HL-60 (cell line): ENCODE measurements at regions not wholly inside any gene's neighbourhood (a gene's known extent, or its start where the extent isn't known, plus 50 kb on each side); places are given as distances from the start of the nearest gene placed in this dataset.

Source experiments
- CTCF ChIP-seq: IDR thresholded peaks from one replicate; pipeline ENCODE4 v1.5.1; 2011; ENCODE audit warnings: low read length, control low read depth, inconsistent platforms; ENCODE audit not compliant: insufficient read depth
- GABPA ChIP-seq: IDR thresholded peaks from 2 replicates; pipeline ENCODE4 v1.6.1; 2012; ENCODE audit warnings: low read depth
- POLR2AphosphoS5 ChIP-seq: IDR thresholded peaks from 2 replicates; pipeline ENCODE4 v1.6.1; 2012; ENCODE audit warnings: low read depth
- REST ChIP-seq: IDR thresholded peaks from 2 replicates; pipeline ENCODE4 v1.6.1; 2012; ENCODE audit warnings: low read depth; ENCODE audit not compliant: insufficient replicate concordance
- SPI1 ChIP-seq: IDR thresholded peaks from 2 replicates; pipeline ENCODE4 v1.6.1; 2012; ENCODE audit warnings: low read depth, mild to moderate bottlenecking, borderline replicate concordance

GRCh38 chr6:149140137-149140909 lies 177.2 kb upstream of the TAB2 start:
- TF ChIP-seq CTCF = no peak
- no peak for TF ChIP-seq REST
- no peak for TF ChIP-seq GABPA
- no peak for TF ChIP-seq SPI1
- TF ChIP-seq POLR2AphosphoS5 = no peak
